ENCODE measurements at regions not wholly inside any gene's neighbourhood (a gene's known extent, or its start where the extent isn't known, plus 50 kb on each side); places are given as distances from the start of the nearest gene placed in this dataset.
A peak's percentile ranks its signal among the peaks of the same experiment; 100 is the strongest.
"Not testable (repeated sequence)": the region's sequence is repeated elsewhere in the genome, so short reads cannot be mapped to it uniquely, and the experiment has no call there.

- no peak for DNase-seq (ENCODE audit: low read depth)
These were observed 144.5 kb upstream of the KCNJ15 start for GRCh38 chr21:38112219-38112789.

- no peak for DNase-seq (ENCODE audit: low read depth)
These were observed 142.0 kb upstream of the KCNJ15 start for GRCh38 chr21:38114717-38115333.

- DNase-seq (ENCODE audit: low read depth) = no peak
These were observed 140.9 kb upstream of the KCNJ15 start for GRCh38 chr21:38115870-38116269.

GRCh38 chr21:38119793-38120192, 137.0 kb upstream of the KCNJ15 start:
- DNase-seq (ENCODE audit: low read depth) = no peak

GRCh38 chr21:38120679-38120983, 136.2 kb upstream of the KCNJ15 start:
- not testable (repeated sequence) for DNase-seq (ENCODE audit: low read depth)

- DNase-seq (ENCODE audit: low read depth) = no peak
These were observed 135.6 kb upstream of the KCNJ15 start for GRCh38 chr21:38120984-38121855.

GRCh38 chr21:38121888-38122720, 134.7 kb upstream of the KCNJ15 start:
- DNase-seq (ENCODE audit: low read depth) = no peak

GRCh38 chr21:38123626-38124025, 133.2 kb upstream of the KCNJ15 start:
- no peak for DNase-seq (ENCODE audit: low read depth)

- DNase-seq (ENCODE audit: low read depth) = peak; percentile 9
These were observed 130.0 kb upstream of the KCNJ15 start for GRCh38 chr21:38126666-38127303.

- DNase-seq (ENCODE audit: low read depth) = no peak
These were observed 127.1 kb upstream of the KCNJ15 start for GRCh38 chr21:38129711-38130110.

GRCh38 chr21:38133240-38133639, 123.6 kb upstream of the KCNJ15 start:
- DNase-seq (ENCODE audit: low read depth) = no peak

GRCh38 chr21:38134084-38134873, 122.5 kb upstream of the KCNJ15 start:
- no peak for DNase-seq (ENCODE audit: low read depth)

GRCh38 chr21:38136201-38136600, 120.6 kb upstream of the KCNJ15 start:
- DNase-seq (ENCODE audit: low read depth) = no peak

GRCh38 chr21:38139380-38140168, 117.2 kb upstream of the KCNJ15 start:
- no peak for DNase-seq (ENCODE audit: low read depth)

GRCh38 chr21:38140207-38140903, 116.4 kb upstream of the KCNJ15 start:
- DNase-seq (ENCODE audit: low read depth) = no peak

GRCh38 chr21:38142224-38142623, 114.6 kb upstream of the KCNJ15 start:
- DNase-seq (ENCODE audit: low read depth) = no peak

GRCh38 chr21:38144193-38144592, 112.6 kb upstream of the KCNJ15 start:
- DNase-seq (ENCODE audit: low read depth) = no peak

- no peak for DNase-seq (ENCODE audit: low read depth)
These were observed 111.7 kb upstream of the KCNJ15 start for GRCh38 chr21:38145104-38145503.

GRCh38 chr21:38147391-38147790, 109.4 kb upstream of the KCNJ15 start:
- no peak for DNase-seq (ENCODE audit: low read depth)

- no peak for DNase-seq (ENCODE audit: low read depth)
These were observed 108.7 kb upstream of the KCNJ15 start for GRCh38 chr21:38148046-38148445.
